NOMO-1 treated with DMSO at 0.1 percent for 48 hours (cell line): ENCODE measurements at regions not wholly inside any gene's neighbourhood (a gene's known extent, or its start where the extent isn't known, plus 50 kb on each side); places are given as distances from the start of the nearest gene placed in this dataset.
"Not testable (repeated sequence)": the region's sequence is repeated elsewhere in the genome, so short reads cannot be mapped to it uniquely, and the experiment has no call there.

ENCODE experiments used
- DNase-seq: peaks from one replicate; lab custom pipeline; 2025; ENCODE audit not compliant: unreplicated experiment; lab: John Stamatoyannopoulos, UW

DNA sequence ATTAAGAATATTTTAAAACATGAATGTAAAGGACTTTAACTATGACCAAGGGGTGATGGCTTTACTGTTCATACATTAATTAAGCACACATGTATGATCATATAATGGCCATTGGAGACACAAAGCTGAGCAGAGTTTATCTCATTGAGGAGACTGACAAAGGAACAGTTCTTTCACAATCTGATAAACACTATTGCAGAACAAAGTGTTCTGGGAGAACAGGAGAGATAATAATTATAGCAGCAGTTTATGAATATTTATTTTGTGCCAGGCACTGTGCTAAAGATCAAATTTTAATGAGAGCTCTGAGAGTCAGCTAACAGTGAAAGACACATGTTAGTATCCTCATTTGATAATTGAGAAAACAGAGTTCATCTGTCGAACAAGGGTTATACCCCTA lies 242.4 kb upstream of the NR3C2 start:
- no peak for DNase-seq

- no peak for DNase-seq
Observed at GRCh38 chr4:148680884-148681283, 238.7 kb upstream of the NR3C2 start.

GRCh38 chr4:148676344-148676743 lies 234.1 kb upstream of the NR3C2 start:
- DNase-seq: no peak

- no peak for DNase-seq
Observed at GRCh38 chr4:148674876-148675275, 232.7 kb upstream of the NR3C2 start.

GRCh38 chr4:148664636-148665035 lies 222.4 kb upstream of the NR3C2 start:
- no peak for DNase-seq

DNA sequence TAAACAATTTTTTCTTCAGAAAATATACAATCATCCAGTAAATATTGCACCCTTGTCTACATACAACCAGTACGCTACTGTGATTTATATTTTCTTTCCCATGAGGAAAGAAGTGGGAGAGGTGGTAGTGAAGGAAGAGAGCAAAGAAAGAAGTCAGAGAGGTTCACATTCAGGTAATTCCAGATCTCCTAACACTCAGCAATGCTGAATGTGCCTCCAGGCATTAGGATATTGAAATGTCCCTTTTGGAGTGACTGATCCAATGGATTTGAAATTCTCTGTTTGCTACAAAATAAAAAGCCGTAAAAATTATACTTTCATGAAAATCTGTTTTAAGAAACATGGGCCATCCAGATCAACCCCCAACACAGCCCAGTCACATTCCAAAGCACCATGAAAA lies 211.9 kb upstream of the NR3C2 start:
- DNase-seq: no peak

DNA sequence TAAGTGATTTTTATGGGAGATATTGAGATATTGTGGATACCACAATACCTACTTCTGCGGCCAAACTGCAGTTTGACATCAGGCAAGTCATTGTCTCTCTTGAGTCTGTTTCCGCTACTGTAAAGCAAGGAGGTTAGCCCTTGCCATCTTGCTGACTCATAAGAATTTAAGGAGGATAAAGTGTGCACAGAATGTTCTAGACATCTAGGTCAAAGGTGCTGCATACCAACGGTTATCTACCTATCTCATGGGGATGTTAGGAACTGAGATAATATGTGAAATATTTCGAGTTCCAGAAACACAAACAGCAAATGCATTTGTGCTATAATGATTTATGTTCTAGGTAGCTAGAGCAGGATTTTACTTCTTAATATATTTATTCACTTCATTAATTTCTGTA lies 211.5 kb upstream of the NR3C2 start:
- DNase-seq: no peak

DNA sequence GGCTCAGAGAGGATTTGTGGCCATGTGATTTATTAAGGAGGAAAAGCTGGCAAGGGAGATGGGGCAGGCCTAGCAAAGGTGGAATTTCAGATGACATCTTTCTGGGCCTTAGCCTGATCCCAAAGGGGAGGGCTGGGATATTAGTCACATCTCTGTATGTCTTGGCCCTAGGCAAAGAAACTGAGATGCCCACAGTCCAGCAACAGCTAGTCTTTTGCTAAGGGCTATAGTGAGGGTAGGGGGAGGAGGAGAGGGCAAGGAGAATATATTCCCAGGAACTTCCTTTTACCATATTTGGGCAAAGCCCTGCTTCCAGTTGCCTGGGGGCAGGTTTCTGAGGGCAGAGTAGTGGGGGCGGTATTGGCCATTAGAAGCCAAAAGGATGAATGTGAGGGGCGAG lies 209.8 kb upstream of the NR3C2 start:
- DNase-seq: no peak

DNA sequence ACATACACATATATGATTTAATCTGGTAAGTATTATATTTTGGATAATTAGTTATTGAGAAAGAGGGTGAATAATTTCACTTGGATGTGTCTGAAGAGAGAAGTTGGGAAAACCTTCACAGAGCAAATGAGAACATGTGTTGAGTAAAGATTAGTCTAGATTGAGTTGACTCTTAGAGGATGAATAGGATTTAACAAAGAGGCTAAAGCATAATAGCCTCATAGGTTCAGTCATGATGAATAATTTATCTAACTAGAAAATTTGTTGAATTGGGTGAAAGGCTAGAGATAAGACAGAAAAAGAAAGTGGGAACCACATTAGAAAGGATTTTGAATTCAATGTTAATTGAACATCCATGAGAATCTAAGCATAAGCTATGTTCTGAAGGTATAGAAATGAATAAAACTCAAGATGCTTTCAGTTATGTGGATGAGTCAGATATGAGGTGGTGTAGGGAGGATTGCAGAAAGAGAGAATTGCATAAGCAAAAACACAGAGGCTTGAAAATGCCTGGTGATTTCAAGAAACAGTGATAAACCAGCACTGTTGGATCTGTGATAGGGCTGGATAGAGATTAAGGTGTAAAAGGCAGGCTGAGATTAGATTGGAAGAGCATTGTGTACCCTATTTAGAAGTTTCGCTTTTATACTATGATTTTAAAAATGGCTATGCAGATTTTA lies 207.6 kb upstream of the NR3C2 start:
- DNase-seq: no peak

GRCh38 chr4:148643851-148644250 lies 201.6 kb upstream of the NR3C2 start:
- DNase-seq: no peak

DNA sequence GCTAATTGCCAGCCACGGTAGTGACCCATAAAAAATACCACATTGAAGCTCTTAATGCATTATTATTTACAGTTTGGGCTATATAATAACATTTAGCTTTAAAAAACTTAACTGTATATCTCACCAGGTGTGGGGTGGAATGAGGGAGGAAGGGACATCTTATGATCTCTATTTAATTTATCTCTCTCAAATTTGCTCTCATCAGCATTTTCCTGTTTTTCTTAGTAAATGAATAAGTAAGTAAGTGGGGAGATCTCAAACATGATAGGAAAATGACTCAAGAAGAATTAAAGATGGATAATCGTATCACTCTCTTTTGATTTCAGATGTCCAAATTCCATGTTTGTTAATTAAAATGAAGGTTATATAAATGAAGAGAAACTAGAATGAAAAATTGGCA lies 200.7 kb upstream of the NR3C2 start:
- DNase-seq: no peak

DNA sequence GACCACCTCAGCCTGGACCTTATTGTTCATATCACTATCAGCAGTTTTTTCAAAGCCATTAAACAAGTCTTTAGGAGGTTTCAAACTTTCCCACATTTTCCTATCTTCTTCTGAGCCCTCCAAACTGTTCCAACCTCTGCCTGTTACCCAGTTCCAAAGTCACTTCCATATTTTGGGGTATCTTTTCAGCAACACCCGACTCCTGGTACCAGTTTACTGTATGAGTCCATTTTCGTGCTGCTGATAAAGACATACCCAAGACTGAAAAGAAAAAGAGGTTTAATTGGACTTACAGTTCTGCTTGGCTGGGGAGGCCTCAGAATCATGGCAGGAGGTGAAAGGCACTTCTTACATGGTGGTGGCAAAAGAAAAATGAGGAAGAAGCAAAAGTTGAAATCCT lies 195.9 kb upstream of the NR3C2 start:
- DNase-seq: not testable (repeated sequence)

DNA sequence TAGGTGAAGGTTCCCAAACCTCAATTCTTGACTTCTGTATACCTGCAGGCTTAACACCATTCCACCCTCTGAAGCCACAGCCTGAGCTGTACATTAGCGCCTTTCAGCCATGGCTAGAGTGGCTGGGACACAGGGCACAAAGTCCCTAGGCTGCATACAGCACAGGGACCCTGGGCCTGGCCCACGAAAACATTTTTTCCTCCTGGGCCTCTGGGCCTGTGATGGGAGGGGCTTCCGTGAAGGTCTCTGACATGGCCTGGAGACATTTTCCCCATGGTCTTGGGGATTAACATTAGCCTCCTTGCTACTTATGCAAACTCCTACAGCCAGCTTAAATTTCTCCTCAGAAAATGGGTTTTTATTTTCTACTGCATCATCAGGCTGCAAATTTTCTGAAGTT lies 195.2 kb upstream of the NR3C2 start:
- not testable (repeated sequence) for DNase-seq

GRCh38 chr4:148634476-148634875 lies 192.3 kb upstream of the NR3C2 start:
- DNase-seq: no peak

- DNase-seq: no peak
Observed at GRCh38 chr4:148633720-148634119, 191.5 kb upstream of the NR3C2 start.

GRCh38 chr4:148632476-148632875 lies 190.3 kb upstream of the NR3C2 start:
- DNase-seq: no peak

DNA sequence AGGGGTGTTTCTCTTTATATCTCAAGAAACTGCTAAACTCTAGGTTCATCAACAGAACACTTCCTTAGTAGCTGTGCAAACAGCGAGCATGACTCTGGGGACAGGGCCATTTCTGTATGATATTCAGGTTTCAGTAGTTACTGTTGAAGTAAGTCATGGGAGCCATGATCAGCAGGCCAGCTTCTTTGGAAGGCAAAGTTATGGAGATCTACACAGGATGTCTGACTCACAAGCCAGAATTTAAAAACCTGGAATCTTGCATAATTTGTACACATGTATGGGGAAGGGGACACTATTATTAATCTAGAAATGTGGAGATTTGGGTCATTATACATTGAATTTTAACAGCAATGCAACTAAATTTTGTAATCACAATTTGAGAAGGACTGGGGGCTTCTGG lies 187.8 kb upstream of the NR3C2 start:
- no peak for DNase-seq

DNA sequence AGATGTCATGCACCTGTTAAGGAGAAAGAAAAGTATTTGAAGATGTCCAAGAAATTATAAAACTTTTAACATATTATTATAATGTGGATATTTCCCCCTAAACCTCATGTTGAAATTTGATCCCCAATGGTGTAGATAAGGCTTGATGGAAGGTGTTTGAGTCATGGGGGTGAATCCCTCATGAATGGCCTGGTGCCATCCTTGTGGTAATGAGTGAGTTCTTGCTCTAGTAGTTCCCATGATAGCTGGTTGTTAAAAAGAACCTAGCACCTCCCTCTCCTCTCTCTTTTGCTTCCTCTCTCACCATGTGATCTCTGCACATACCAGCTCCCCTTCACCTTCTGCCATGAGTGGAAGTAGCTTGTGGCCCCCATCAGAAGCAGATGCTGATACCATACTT lies 176.6 kb upstream of the NR3C2 start:
- DNase-seq: no peak

- DNase-seq: no peak
Observed at GRCh38 chr4:148608968-148609367, 166.8 kb upstream of the NR3C2 start.

GRCh38 chr4:148598418-148599207 lies 156.4 kb upstream of the NR3C2 start:
- not testable (repeated sequence) for DNase-seq

GRCh38 chr4:148589182-148589581 lies 147.0 kb upstream of the NR3C2 start:
- DNase-seq: no peak

- DNase-seq: no peak
Observed at GRCh38 chr4:148575577-148575976, 133.4 kb upstream of the NR3C2 start.

- DNase-seq: no peak
Observed at GRCh38 chr4:148574911-148575310, 132.7 kb upstream of the NR3C2 start.
